IMR-90 (cell line): ENCODE measurements at regions not wholly inside any gene's neighbourhood (a gene's known extent, or its start where the extent isn't known, plus 50 kb on each side); places are given as distances from the start of the nearest gene placed in this dataset.

Source experiments
- ATAC-seq: fragments of 200-7000 bp; cut with Tn5 transposase; 2 replicates; pipeline ENCODE4 v1.9.1; 2020; ENCODE audit warnings: low read depth, mild to moderate bottlenecking, moderate library complexity
- BruUV-seq: library from RNA; stranded (reverse); fragments of 400-500 nt; replicated peaks from 2 replicates; lab custom pipeline; 2021; lab: Mats Ljungman, UMichigan
- CTCF ChIA-PET: fragments of 300-600 bp; formaldehyde crosslinking; extraction: SDS; loops from one replicate; lab custom pipeline; 2021; ENCODE audit warnings: antibody characterized with exemption; lab: Yijun Ruan, JAX
- POLR2A ChIA-PET: fragments of 300-600 bp; sonication (Branson Sonifier 250); formaldehyde crosslinking; loops from one replicate; lab custom pipeline; 2022; ENCODE audit warnings: antibody characterized with exemption; ENCODE audit not compliant: unreplicated experiment; lab: Charles Lee
- DNase-seq: peaks from one replicate; pipeline ENCODE4 v3.0.0; 2013
- H2AFZ ChIP-seq: replicated peaks from 2 replicates; pipeline ENCODE3; 2013; ENCODE audit warnings: low read length, mild to moderate bottlenecking; ENCODE audit not compliant: poor library complexity
- H2AK5ac ChIP-seq: 2 replicates; pipeline ENCODE4 v1.6.1; 2013; ENCODE audit warnings: low read depth, low read length, inconsistent platforms
- H2AK9ac ChIP-seq: replicated peaks from 2 replicates; pipeline ENCODE3; 2013; ENCODE audit warnings: mild to moderate bottlenecking, low read depth, low read length, moderate library complexity; ENCODE audit not compliant: poor library complexity
- H2BK120ac ChIP-seq: 2 replicates; pipeline ENCODE4 v1.6.1; 2013; ENCODE audit warnings: low read depth, low read length, inconsistent platforms
- H2BK15ac ChIP-seq: 3 replicates; pipeline ENCODE4 v1.6.1; 2013; ENCODE audit warnings: low read depth, low read length, inconsistent platforms
- H2BK20ac ChIP-seq: 2 replicates; pipeline ENCODE4 v1.6.1; 2013; ENCODE audit warnings: low read depth, mild to moderate bottlenecking, inconsistent platforms, low read length, moderate library complexity
- H2BK5ac ChIP-seq: 2 replicates; pipeline ENCODE4 v1.6.1; 2013; ENCODE audit warnings: mild to moderate bottlenecking, low read depth, low read length, inconsistent platforms; ENCODE audit not compliant: poor library complexity, severe bottlenecking
- H3K14ac ChIP-seq: replicated peaks from 2 replicates; pipeline ENCODE4 v1.6.1; 2013; ENCODE audit warnings: low read depth, low read length, inconsistent platforms
- H3K18ac ChIP-seq: 2 replicates; pipeline ENCODE4 v1.6.1; 2013; ENCODE audit warnings: low read depth, low read length, control low read depth
- H3K23ac ChIP-seq: 2 replicates; pipeline ENCODE4 v1.6.1; 2013; ENCODE audit warnings: low read depth, low read length, inconsistent platforms
- H3K27ac ChIP-seq: 2 replicates; pipeline ENCODE4 v1.5.1; 2013; ENCODE audit warnings: mild to moderate bottlenecking, control low read depth, low read length; ENCODE audit not compliant: insufficient read depth
- H3K27me3 ChIP-seq: 2 replicates; pipeline ENCODE4 v1.6.1; 2013; ENCODE audit warnings: low read length; ENCODE audit not compliant: control insufficient read depth, insufficient read depth
- H3K36me3 ChIP-seq: 2 replicates; pipeline ENCODE4 v1.6.1; 2013; ENCODE audit warnings: low read length, mixed read lengths; ENCODE audit not compliant: control insufficient read depth, insufficient read depth
- H3K4ac ChIP-seq: 2 replicates; pipeline ENCODE4 v1.6.1; 2013; ENCODE audit warnings: low read depth, low read length, inconsistent platforms
- H3K4me1 ChIP-seq: 2 replicates; pipeline ENCODE4 v1.6.1; 2013; ENCODE audit warnings: low read length, mixed read lengths; ENCODE audit not compliant: control insufficient read depth, insufficient read depth
- H3K4me2 ChIP-seq: 2 replicates; pipeline ENCODE4 v1.6.1; 2013; ENCODE audit warnings: low read depth, mild to moderate bottlenecking, control low read depth, low read length, moderate library complexity
- H3K4me3 ChIP-seq: 2 replicates; pipeline ENCODE4 v1.5.1; 2013; ENCODE audit warnings: low read depth, mild to moderate bottlenecking, control low read depth, low read length, moderate library complexity; ENCODE audit not compliant: insufficient read depth
- H3K56ac ChIP-seq: 2 replicates; pipeline ENCODE4 v1.6.1; 2013; ENCODE audit warnings: low read length, inconsistent platforms; ENCODE audit not compliant: insufficient read depth; ENCODE audit errors: extremely low read depth
- H3K79me1 ChIP-seq, 2 experiments: 2 replicates each; pipeline ENCODE4 v1.6.1; 2013; ENCODE audit warnings: low read length in 2 of 2, inconsistent platforms in 1 of 2, low read depth in 1 of 2
- H3K9ac ChIP-seq: 2 replicates; pipeline ENCODE4 v1.6.1; 2013; ENCODE audit warnings: low read depth, low read length, control low read depth
- H3K9me1 ChIP-seq: 2 replicates; pipeline ENCODE4 v1.6.1; 2013; ENCODE audit warnings: low read length, inconsistent platforms; ENCODE audit not compliant: insufficient read depth
- H3K9me3 ChIP-seq: 2 replicates; pipeline ENCODE4 v1.6.1; 2013; ENCODE audit warnings: low read length; ENCODE audit not compliant: control insufficient read depth, insufficient read depth
- H4K20me1 ChIP-seq: 2 replicates; pipeline ENCODE4 v1.6.1; 2013; ENCODE audit warnings: low read length, inconsistent platforms; ENCODE audit not compliant: insufficient read depth
- H4K5ac ChIP-seq: 2 replicates; pipeline ENCODE4 v1.6.1; 2013; ENCODE audit warnings: mild to moderate bottlenecking, low read depth, low read length, control low read depth
- H4K8ac ChIP-seq, 2 experiments: 2 replicates each; pipeline ENCODE4 v1.6.1; 2013; ENCODE audit warnings: low read depth in 2 of 2, low read length in 2 of 2, control low read depth in 1 of 2, inconsistent platforms in 1 of 2
- H4K91ac ChIP-seq: 2 replicates; pipeline ENCODE4 v1.6.1; 2013; ENCODE audit warnings: low read depth, low read length, inconsistent platforms; ENCODE audit not compliant: insufficient read depth
- BHLHE40 ChIP-seq: fragments of 150-350 bp; IDR thresholded peaks from 2 replicates; pipeline ENCODE4 v1.6.1; 2016; ENCODE audit warnings: mild to moderate bottlenecking, low read depth, low read length
- CEBPB ChIP-seq: IDR thresholded peaks from 2 replicates; pipeline ENCODE4 v1.6.1; 2012; ENCODE audit warnings: low read depth, low read length, improper control_type of control experiment
- CHD1 ChIP-seq: IDR thresholded peaks from 2 replicates; pipeline ENCODE4 v1.6.1; 2012; ENCODE audit warnings: low read depth, low read length, improper control_type of control experiment
- CTCF ChIP-seq: conservative IDR thresholded peaks from 2 replicates; pipeline ENCODE4 v1.5.1; 2012; ENCODE audit warnings: mild to moderate bottlenecking, low read depth, low read length, improper control_type of control experiment
- ELK1 ChIP-seq: fragments of 150-350 bp; IDR thresholded peaks from 2 replicates; pipeline ENCODE4 v1.6.1; 2016; ENCODE audit warnings: low read depth, mild to moderate bottlenecking, low read length, moderate library complexity, borderline replicate concordance
- FOS ChIP-seq: fragments of 150-350 bp; IDR thresholded peaks from 2 replicates; pipeline ENCODE4 v1.6.1; 2016; ENCODE audit warnings: low read depth, low read length
- MAFK ChIP-seq: IDR thresholded peaks from 2 replicates; pipeline ENCODE4 v1.6.1; 2012; ENCODE audit warnings: low read depth, low read length, improper control_type of control experiment
- MAZ ChIP-seq: IDR thresholded peaks from 2 replicates; pipeline ENCODE4 v1.6.1; 2012; ENCODE audit warnings: low read depth, mild to moderate bottlenecking, low read length, improper control_type of control experiment, moderate library complexity, borderline replicate concordance
- MXI1 ChIP-seq: IDR thresholded peaks from 2 replicates; pipeline ENCODE4 v1.6.1; 2012; ENCODE audit warnings: low read depth, mild to moderate bottlenecking, low read length, moderate library complexity, borderline replicate concordance
- NFE2L2 ChIP-seq: fragments of 150-350 bp; IDR thresholded peaks from 2 replicates; pipeline ENCODE4 v1.6.1; 2016; ENCODE audit warnings: low read depth, mild to moderate bottlenecking, low read length
- POLR2A ChIP-seq: IDR thresholded peaks from 2 replicates; pipeline ENCODE4 v1.6.1; 2012; ENCODE audit warnings: mild to moderate bottlenecking, low read depth, low read length
- RAD21 ChIP-seq: IDR thresholded peaks from 2 replicates; pipeline ENCODE4 v1.6.1; 2012; ENCODE audit warnings: low read length, improper control_type of control experiment
- RCOR1 ChIP-seq: IDR thresholded peaks from 2 replicates; pipeline ENCODE4 v1.6.1; 2012; ENCODE audit warnings: mild to moderate bottlenecking, low read length, improper control_type of control experiment; ENCODE audit not compliant: insufficient replicate concordance
- RFX5 ChIP-seq: IDR thresholded peaks from 2 replicates; pipeline ENCODE4 v1.8.0; 2012; ENCODE audit warnings: low read depth, mild to moderate bottlenecking, low read length, moderate library complexity
- SMC3 ChIP-seq: fragments of 150-350 bp; IDR thresholded peaks from 2 replicates; pipeline ENCODE4 v1.6.1; 2016; ENCODE audit warnings: low read depth, mild to moderate bottlenecking, antibody characterized with exemption, low read length, moderate library complexity
- USF2 ChIP-seq: fragments of 150-350 bp; IDR thresholded peaks from 2 replicates; pipeline ENCODE4 v1.6.1; 2017; ENCODE audit warnings: mild to moderate bottlenecking, antibody characterized with exemption, low read length, low read depth
- WGBS, 2 experiments: methylation state at CpG; one replicate each; pipeline versions ENCODE4 v1.1.5 to v1.1.7; 2013; ENCODE audit warnings: missing lambda C conversion rate in 2 of 2; ENCODE audit not compliant: insufficient read length in 1 of 2; ENCODE audit errors: extremely low coverage in 2 of 2; 5-methylcytosine and 5-hydroxymethylcytosine counted together
- dilution Hi-C: fragments of 300-500 bp; cut with HindIII; formaldehyde crosslinking; loops from one replicate; pipeline ENCODE4 v1.14.3; 2018; ENCODE audit warnings: low sequenced_read_pairs; ENCODE audit not compliant: unreplicated experiment
- in situ Hi-C: fragments of 300-500 bp; cut with MboI; formaldehyde crosslinking; loops from 3 replicates; pipeline ENCODE4 v1.14.3; 2019; ENCODE audit warnings: low sequenced_read_pairs, inconsistent platforms, mixed read lengths
- intact Hi-C: fragments of 100-400 bp; cut with micrococcal nuclease; formaldehyde crosslinking; loops from 2 replicates; pipeline ENCODE4 v1.10.0; 2022

- no CpG with 5 or more reads among the region's 2 CpGs for WGBS, 2 experiments
Observed at GRCh38 chr4:171025343-171025742, 787.9 kb upstream of the GALNTL6 start.

More at GRCh38 chr4:171025343-171025742, 787.9 kb upstream of the GALNTL6 start:
- DNase-seq (no peak), ATAC-seq (no peak)
- Histone ChIP-seq H3K36me3 (no peaks in the 10 kb centered on the region), H3K9ac (no peak overlapping the region), H4K20me1 (no peaks in the 10 kb centered on the region), H3K18ac (no peak overlapping the region), H2AK5ac (no peak overlapping the region), H3K9me1 (no peaks in the 10 kb centered on the region), H2AFZ (no peak overlapping the region), H3K4me2 (no peak overlapping the region), H3K79me1 (no peaks in the 10 kb centered on the region), H3K56ac (no peak overlapping the region), H3K4me3 (no peak overlapping the region), H4K8ac (no peak overlapping the region), H3K14ac (no peak overlapping the region), H3K4me1 (no peaks in the 10 kb centered on the region), H2BK5ac (no peak overlapping the region), H3K23ac (no peak overlapping the region), H2BK120ac (no peak overlapping the region), H3K9me3 (0 out of 2 replicates have a peak, but pooled peaks cover 4% of the 10 kb centered on the region), H2BK15ac (no peak overlapping the region), H4K5ac (no peak overlapping the region), H2AK9ac (no peak overlapping the region), H3K4ac (no peak overlapping the region), H3K27me3 (no peaks in the 10 kb centered on the region), H4K91ac (no peak overlapping the region), H2BK20ac (no peak overlapping the region), H3K27ac (no peak overlapping the region)
- ChIA-PET POLR2A (no interaction called here), CTCF (no interaction called here)
- dilution Hi-C loops, result no loop called here
- in situ Hi-C loops, result no loop called here
- no TSS peak for BruUV-seq
- TF ChIP-seq BHLHE40 (no peak), RCOR1 (no peak), CEBPB (no peak), CTCF (no peak), MXI1 (no peak), SMC3 (no peak), NFE2L2 (no peak), RAD21 (no peak), RFX5 (no peak), FOS (no peak), MAZ (no peak), MAFK (no peak), USF2 (no peak), CHD1 (no peak), POLR2A (no peak), ELK1 (no peak)
- intact Hi-C loops, result no loop called here
